Stimulated activated CD4-positive, alpha-beta T cell treated with anti-CD3 and anti-CD28 coated beads, Interleukin-12 subunit alpha, Interleukin-12 subunit beta, amount 100 ng/mL, for 4 hours (primary cell): ENCODE measurements at regions not wholly inside any gene's neighbourhood (a gene's known extent, or its start where the extent isn't known, plus 50 kb on each side); places are given as distances from the start of the nearest gene placed in this dataset.
"Not testable (repeated sequence)": the region's sequence is repeated elsewhere in the genome, so short reads cannot be mapped to it uniquely, and the experiment has no call there.

Experiments used
- DNase-seq: peaks from one replicate; pipeline ENCODE4 v3.0.0-alpha.2; 2020

DNA sequence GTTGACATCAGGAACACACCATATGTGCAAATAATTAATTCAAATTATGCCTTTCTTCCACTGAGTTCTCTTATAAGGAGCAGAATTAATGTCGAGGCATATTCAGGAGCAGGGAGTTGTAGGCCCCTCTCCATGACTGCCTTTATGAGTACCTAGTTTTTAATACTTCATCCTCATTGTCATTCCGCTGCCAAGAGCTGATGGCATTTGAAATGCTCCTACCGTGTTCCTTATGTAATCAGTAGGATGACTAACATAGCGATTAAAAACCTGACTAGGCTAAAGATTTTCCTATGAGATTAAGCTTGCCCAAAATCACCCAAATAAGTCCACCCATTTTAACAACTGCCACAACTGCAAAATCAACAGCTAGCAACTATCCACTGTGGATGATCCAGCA is 220.6 kb downstream of the DHX15 start:
- no peak for DNase-seq

DNA sequence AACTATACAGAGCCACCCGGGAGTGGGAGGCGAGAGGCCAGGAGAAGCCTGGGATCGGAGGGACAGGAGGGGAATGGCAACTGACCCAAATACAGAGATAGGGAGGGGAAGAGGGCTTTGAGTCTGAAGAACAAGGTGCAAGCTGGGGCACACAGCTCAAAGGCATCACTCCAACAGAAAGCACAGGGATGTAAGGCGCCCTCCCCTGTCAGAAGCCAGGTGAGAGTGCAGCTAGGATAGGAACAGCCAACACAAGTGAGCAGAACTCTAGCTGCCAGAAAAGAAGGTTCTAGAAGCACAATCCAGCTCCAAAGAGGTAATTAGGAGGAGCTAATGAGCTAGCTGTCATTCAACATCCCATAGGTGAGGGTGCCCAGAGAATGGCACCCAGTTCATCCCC is 232.2 kb downstream of the DHX15 start:
- no peak for DNase-seq

DNA sequence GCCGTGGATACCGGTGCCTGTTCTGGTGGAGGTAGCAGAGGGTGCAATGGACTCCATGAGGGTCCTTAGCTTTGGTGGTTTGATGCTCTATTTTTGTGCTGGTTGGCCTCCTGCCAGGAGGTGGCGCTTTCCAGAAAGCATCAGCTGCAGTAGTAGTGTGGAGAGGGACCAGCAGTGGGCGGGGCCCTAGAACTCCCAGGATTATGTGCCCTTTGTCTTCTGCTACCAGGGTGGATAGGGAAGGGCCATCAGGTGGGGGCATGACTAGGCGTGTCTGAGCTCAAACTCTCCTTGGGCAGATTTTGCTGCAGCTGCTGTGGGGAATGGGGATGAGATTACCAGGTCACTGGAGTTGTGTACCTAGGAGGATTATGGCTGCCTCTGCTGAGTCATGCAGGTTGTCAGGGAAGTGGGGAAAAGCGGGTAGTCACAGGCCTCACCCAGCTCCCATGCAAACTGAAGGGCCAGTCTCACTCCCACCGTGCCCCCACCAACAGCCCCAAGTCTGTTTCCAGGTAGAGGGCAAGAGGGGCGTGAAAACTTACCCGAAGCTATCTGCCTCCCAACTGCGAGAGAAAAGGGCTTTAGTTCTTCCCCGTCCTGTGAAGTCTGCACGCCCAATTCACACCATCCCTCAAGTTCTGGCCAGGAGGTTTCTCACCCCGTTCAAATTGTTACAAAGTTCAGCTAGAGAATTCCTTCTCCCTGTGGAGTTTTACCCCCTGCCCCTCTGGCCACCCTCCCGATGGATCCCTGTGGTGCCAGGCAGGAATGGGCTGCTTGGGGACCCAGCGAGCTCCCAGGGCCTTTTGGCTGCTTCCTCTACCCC is 235.0 kb downstream of the DHX15 start:
- DNase-seq, result not testable (repeated sequence)

DNA sequence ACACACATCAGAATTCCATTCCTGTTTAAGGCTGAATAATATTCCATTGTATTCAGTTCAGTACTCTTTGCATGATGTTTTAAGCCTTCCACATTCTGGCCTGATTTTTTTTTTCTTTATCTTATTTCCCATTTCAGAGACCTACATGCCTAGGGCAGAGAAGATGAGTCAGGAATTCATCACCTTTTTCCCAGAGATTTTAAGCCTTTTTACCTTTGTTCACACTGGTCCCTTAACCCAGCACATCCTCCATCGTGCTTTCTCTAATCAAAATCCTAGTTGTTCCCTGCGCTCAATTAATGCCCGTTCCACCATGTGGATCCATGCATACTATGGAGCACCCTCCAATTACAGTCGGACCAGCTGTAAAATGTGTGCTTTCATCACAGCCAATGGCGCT is 245.1 kb downstream of the DHX15 start:
- no peak for DNase-seq

DNA sequence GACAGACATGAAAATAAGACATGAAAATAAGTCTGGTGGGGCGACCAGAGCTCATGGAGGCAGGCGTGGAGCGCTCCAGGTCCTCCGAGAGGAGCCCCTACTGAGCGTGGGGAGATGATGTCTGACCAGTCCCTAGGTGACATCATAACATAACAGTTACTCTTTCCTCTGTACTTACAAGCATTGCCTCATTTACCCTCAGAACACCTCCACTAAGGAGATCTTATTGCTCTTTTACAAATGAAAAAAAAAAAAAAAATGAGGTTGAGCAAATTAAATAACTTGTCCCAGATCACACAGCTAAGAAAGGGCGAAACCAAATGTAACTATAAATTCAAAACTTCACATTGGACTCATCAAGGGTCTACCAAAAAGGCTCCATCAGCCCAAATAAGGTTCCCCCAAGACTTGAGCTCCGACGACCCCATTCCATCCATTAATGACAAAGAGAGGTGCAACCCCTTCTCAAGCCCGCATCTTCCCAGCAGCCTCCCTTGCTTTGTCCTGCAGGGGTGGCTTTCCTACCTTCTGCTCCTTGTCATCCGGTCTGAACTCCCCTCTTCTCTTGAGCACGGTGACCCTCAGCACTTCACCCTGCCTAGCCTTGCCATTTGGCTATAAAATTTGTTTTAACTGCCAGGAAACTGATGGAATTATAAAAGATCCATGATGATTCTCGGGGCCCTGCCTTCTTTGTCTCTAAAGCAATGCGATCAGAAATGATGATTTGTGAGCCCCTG is 246.7 kb downstream of the DHX15 start:
- no peak for DNase-seq

DNA sequence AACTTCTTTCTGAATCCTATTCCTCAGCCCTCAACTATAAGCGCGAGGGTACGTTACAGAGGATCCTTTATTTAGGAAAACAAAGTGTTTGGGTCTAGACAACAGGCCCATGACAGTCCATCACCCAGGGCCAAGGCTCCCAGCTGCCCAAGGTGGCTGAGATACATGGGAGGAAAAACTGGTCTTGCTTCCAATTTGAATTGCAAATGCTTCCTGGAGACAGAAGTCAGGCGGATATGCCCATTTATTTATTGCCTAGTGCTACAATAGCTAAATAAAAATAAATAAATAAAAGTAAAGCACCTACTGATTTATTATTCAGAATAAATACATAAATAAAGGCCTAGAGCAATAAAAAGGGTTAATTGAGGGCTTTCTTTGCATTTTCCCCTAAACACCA is 248.7 kb downstream of the DHX15 start:
- no peak for DNase-seq

DNA sequence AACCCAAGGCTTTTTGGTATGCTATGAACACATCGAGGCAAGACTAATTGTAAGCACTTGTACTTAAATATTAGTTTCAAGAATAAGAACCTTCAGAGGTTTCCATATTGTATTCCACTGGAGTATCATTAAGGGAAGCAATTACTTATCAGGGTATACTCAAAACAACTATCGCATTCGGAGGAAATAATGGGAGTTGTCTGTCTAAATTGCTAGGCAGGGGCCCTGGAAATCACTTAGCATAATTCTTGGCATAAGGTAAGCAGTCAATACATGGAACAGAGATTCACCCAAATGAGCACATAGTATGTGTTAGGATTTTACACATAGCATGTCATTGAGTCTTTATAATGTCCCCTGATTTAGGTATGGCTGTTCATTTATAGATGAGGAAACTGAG is 249.4 kb downstream of the DHX15 start:
- no peak for DNase-seq

DNA sequence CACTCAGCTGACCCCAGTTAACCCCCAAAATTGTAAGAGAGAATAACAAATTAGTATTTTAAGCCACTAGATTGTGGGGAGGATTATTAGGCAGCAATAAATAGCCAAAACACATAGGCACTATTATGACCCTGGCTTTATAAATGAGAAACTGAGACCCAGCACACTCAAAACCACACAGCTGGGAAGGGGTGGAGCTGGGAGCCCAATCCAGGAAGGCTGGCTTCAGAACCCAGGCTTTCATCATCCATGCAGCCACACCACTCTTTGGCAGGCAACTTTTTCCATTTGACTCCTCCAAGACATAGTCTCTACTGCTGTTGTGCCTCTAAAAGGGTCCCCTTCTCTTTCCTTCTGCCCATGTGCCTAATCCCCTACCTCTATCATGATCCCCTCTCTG is 253.8 kb downstream of the DHX15 start:
- no peak for DNase-seq

DNA sequence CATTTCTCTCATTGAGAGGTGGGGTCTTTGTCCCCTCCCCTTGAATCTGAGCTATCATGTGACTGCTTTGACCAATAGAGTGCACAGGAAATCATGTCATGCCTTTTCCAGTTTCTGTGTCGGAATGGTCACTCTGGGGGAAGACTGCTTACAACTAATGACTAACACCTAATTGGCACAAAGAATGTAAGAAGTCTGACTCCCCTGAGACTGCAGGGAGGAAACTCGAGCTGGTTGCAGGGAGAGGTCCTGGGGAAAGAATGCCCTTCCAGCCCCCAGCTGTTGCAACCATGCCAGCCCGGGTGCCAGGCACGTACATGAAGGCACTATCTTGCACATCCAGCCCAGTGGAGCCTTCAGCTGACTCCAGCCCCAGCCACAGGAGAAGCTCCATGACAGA is 254.2 kb downstream of the DHX15 start:
- no peak for DNase-seq

DNA sequence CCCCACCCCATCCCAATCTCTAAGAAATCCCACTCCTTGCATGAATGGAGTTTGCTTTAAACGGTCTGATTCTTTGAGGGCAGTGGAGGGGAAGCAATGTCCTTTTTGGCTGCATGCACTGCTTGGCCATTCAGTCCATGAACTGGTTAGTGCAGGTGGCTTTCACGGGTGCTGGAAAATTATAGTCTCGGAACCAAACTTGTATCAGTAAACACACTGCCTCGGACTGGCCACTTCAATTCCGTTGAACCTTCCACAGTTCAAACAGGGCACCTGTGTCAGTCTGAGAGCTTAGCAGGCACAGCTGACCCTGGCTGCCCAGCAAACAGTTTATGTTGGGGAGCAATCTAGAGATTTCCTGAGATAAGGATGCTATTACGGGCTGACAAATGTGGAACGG is 255.6 kb downstream of the DHX15 start:
- no peak for DNase-seq

DNA sequence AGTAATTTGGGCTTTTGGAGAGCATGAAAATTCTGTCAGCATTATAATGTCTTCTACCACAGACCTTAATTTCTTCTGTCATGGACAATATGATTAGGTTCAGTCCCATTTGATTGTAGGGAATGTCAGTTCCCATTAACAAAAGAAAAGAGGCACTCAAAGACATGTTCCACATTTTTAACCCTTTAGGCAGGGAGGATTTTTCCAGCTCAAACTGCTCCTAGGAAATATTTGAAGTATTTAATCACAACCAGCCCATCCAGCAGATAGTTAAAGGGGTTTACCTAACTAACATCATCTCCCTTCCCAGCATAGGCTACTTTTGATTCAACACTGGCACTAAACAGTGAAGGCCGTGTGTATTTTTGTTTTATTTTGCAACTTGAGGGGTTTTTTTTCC is 256.0 kb downstream of the DHX15 start:
- no peak for DNase-seq

DNA sequence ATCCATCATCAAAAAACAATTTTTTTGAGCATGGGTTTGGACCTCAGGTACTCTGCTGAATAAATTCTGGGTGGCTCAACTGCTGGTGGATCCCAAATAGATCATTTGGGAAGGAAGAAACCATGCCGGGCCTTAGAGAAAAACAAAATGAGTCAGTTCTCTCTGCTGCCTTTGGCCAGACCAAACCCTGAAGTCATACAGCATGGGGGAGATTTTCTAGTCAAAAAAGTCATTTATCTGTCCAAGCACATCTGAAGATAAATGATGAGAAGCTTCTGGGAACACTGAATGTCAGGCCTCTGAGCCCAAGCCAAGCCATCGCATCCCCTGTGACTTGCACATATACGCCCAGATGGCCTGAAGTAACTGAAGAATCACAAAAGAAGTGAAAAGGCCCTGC is 261.4 kb downstream of the DHX15 start:
- DNase-seq, result no peak

DNA sequence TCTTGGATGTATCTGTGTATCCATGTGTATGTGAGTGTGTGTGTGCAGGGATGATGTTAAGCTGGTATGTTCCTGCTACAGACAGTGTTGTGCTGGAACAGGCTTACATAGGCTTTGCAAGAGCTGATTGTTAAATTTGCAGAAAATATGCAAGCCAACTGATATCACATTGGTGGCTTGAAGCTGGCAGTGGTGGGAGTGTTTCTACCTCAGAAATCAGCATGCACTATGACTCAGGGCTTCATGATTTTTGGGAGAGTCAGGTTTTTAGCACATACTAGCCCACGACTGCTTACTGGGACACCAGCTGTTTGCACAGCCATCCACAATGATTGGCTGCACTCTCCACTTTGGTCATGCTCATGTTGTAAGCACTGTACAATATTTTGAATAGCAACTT is 261.8 kb downstream of the DHX15 start:
- DNase-seq, result no peak

DNA sequence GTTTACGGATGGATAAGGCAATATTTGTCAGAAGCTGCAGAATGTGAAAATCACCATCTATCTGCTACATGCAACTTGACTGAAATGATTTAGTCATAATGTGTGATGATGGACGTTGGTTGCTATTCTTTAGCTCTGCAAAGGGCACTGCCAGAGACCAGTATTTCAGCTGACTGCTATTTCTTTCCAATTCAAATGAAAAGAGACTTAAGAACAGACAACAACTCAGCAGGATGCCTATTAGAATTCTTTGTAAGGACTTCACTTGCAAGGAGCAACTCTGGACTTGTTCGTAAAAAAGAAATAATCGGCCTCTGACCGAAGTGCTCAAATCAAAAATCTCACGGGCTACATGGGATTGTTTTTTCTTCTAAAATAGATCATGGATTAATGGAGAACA is 262.7 kb downstream of the DHX15 start:
- no peak for DNase-seq

DNA sequence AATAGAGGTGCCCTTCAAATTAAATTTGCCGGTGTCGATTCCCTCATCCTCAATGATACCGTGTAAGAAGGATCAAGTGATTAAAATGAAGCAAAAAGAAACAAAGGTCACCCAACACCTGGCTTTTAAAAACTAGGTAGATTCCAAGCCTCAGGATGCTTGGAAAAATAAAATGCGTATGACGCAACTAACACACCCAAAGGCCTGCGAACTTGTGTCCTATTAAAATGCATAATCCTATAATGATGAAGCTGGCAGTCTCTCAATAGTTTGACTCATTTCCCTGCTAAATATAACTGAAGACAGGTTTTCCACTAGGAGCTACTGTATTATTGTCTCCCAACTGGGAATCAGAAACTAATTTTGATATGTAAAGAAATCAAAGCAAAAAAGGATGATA is 263.2 kb downstream of the DHX15 start:
- DNase-seq, result no peak

DNA sequence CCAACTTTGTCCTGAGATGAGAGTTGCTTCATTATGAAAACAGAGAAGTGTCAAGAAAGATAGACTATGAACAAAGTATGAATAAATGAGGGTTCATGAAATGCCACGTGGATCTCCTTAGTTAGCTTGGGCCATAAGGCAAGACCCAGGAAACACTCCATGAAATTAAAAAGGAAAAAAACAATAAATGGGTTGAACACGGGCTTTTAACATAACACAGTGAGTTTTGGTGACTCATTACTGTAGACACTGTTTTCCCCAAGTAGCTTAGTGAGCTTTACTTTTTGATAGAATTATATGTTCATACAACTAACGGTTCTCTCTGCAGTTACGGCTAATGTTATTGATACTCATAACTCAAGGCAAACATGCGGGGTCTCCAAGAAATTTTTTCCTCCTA is 265.0 kb downstream of the DHX15 start:
- no peak for DNase-seq

DNA sequence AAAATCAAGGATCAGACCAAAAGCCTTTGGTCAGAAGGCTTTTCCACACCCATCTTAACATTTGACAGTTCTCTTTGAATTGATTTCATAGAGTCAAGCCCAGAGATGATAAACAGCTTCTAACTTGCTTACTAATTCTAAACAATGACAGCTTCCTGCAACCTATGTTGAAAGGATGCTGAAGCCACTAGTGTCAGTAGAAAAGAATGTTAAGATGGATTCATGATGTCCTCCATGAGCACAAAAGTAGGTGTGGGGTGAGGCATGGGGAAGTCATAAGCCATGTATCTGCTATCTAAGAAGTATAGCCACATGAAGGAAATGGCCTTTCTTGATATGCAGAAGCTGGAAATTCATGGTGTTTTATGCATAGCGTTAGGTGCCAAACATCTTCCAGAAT is 269.3 kb downstream of the DHX15 start:
- no peak for DNase-seq

DNA sequence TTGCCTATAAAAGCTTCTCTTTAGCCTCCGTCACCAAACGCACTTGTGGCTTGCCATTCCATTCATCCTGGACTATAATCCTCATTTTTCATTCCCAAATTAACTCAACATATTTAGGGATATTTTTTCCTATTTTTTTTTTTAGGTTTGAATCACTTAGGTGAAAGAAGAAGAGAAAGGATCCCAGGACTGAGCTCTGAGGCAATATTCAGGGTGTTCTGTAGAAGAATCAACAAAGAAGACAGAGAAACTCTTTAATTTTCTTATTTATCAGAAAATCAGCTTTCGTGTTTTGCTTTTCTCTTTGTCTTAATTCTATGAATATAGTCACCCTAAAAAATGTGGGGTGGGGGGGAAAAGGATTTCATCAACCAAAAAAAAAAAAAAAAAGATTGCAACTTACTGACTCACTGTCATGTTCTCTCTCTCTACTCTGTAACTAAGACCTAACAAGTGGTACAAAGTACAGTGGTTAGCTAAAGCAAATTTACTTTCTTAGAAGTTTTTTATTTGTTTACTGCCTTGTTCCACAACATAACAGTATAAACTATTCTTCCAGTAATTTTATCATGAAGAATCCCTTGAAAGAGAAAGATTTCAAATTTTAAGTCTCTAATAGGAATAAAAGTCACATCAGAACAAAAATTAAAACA is 272.0 kb downstream of the DHX15 start:
- DNase-seq, result no peak

DNA sequence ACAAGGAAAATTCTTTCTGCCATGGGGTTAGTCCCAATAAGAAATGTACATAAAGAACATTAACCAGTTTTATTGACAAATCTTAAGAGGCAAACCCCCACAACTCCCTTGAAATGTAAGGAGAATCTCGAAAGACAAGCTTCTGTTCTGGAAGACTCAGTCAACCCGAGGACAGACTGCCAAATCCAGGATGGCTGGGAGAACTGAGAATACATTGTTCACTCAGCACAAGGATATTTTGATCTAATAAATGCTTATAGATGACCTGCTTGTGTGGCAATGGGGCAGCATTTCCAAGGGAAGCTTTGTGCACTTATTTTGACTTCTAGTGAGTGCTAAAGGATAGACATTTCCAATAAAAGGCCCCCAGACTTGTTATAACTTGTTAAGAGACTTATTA is 280.4 kb downstream of the DHX15 start:
- no peak for DNase-seq

DNA sequence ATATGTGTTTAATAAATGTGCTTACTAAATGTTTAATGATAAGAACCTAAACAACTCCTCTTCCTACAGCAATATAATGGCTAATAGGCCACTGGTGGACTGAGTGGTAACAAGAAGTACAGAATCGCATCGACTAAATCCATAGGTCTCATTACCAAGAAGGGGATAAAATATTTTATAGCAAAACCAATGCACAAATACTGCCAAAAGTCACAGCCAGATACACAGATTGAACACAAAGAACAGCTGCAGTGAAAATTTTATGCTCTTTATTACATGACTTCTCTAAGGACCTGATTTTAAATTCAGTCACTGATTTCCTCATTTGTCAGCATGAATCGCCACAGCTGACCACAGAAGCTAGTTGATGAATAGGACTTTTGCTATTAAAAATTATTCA is 285.4 kb downstream of the DHX15 start:
- no peak for DNase-seq

DNA sequence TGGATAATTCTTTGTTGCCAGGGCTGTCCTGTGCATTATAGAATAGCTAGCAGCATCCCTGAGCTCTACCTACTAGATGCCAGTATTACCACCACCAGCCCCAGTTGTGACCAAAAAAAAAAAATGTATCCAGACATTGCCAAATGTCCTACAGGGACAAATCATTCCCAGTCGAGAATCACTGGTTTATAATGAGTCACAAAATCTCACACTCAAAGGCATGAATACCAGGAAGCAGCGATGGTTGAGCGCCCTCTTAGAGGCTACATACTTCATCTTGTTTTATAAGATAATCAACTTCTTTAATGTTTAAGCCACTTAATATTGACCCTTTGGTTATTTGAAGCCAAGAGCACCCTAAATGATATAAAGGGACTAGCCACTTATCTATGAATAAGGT is 297.3 kb downstream of the DHX15 start:
- DNase-seq, result no peak

DNA sequence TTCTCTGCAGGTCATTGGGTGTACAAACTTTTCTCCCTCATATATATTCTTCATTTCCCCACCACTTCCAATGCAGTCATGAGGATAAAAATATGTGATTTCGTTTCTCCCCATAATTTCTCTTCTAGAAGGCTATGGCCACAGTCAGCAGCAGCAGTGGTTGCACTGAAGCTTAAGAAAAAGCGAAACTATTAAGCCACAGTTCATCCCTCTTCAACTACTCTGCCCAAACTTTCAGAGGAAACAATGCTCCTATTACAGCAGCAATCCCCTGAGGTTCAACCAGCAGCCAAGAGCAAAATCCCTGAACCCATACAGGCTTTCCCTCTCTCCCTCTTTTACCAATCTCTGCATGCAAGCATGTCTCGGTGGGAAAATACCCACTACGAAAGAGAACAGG is 298.6 kb downstream of the DHX15 start:
- DNase-seq, result no peak

DNA sequence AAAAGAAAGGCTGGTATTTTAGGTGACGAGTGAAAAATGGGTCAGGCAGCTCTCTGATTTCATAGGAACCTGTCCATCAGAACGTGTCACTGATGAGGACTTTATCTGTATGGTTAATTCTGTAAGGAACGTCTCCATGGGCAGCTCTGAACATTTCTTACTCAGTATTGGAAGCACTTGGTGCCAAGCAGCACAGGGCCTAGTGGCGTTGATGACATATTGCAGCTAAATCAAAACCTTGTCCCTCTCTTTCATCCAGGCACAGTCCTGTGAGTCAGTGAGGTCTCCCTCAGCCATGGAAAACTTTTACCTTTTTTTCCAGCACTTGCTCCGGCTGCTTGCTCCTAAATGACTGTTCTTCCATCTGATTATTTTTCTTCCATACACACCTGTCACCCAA is 301.9 kb downstream of the DHX15 start:
- no peak for DNase-seq

DNA sequence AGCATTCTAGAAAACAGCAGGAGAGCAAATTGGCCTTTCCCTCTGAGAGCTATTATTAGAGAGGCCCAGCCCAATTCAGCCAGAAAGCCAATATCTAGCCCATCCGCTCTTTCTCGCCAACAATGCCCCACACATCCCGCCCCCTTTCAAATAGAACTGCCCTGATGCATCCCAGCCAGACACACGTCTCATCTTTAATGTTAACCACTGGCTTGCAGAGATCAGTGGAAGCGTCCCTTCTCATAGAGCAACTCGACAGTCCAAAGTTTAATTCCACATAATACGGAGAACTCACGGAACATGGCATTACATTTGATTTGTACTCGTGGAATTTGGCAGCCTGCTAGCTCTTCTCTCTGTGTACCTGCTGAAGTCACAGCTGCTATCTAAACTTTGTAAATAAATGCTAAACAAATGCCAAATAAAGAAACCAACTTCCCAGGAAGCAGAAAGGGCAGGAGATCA is 304.4 kb downstream of the DHX15 start:
- DNase-seq, result no peak
